Fibroblast of peridontal ligament (primary cell): ENCODE measurements at regions not wholly inside any gene's neighbourhood (a gene's known extent, or its start where the extent isn't known, plus 50 kb on each side); places are given as distances from the start of the nearest gene placed in this dataset.

Experiments
- DNase-seq: peaks from one replicate; pipeline ENCODE4 v3.0.0-alpha.2; 2010; ENCODE audit errors: extremely low read depth

DNA sequence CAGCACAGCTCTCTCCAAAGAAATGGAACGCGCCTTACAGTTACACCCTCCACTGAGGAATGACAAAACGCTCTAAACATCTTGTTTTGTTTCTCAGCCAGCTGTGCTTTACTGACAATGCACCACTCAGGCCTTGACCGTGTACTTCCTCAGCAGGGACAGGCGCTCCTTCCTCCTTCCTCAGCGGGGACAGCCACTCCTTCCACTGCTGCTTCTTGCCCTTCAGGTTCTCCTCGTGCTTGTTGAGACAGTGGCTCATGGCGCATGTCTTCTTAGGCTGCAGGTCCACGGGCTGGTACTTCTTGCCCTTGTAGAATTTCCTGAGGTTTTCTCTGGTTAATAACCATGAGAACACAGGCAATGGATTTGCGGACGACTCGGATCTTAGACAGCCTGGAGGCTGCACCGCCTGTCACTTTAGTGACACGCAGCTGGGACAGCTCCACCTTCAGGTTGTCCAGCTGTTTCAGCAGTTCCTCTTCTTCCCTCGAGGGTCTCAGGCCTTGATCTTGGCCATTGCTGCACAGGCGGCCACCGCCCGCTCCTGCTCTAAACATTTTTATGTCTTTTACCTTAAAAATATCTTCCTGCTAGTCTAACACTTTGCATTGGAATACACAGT is 613.8 kb downstream of the BRD1 start:
- no peak for DNase-seq

DNA sequence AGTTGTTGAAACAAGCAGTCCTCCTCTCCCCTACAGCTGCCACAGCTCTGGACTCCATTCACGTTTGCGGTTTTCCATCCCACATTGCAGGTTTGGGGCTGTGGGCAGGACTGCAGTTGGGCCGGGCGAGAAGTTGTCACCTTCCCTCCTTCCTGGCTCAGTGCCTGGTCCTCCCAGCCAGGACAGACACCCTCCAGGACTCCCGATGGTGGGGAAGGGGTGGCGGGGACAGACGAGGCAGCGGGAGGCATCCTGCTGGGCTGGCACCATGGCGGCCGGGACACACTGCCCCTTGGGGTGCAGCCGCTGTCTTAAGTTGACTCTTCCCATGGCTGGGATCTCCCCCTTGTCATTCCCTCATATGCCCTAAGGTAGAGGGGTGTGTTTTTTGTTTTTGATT is 615.2 kb downstream of the BRD1 start:
- DNase-seq = no peak

DNA sequence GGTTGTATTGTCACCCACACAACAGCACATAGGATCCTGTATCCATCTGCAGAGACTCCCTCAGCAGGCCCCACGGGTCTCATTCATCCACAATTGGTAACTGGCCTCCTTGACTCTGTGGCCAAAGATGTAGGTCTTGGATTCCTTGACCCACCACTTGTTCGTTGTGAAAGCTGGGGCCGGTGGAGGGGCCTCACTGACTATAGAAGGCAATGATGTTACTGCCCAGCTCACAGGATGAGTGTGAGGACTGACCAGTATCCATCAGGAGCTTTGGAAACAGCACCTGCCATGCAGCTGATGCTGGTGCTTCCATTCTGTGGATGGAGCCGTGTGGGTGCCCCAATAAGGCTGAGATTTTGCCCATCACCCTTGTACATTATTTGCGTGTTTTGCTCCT is 615.7 kb downstream of the BRD1 start:
- DNase-seq = no peak

DNA sequence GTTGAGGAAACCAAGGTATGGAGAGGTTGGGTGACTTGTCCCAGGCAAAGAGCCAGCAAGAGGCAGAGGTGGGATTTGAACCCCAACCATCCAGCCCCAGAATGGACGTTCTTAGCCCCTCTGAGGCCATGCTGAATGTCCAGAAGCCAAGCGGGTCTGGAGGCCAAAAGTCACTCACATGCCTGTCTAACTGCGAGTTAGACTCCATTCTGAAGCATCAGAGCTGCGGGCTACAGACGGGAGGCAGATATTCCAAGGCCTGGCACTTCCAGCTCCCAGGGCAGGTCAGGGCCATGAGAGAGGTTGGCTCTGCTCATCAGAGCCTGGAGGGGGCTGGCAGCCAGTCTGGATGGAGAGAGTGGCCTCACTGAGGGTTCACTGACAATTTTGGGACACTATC is 616.5 kb downstream of the BRD1 start:
- DNase-seq = no peak

DNA sequence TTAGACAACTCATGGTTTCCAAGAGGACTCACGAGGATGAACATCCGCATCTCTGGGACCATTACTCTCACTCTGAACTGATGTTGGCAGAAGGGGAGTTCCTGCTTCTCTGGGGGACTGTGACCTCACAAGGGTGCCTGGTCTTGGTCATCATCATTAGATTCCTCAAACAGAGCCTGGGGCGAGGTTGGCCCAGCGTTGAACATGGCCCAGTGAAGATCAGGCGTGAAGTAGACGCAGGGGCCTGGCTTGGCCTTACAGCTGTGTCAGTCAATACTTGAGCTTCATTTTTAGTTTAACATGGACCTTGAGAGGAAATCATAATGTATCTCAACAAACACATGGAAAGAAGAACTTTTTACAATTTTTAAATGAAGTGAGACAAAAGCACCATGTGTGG is 617.1 kb downstream of the BRD1 start:
- no peak for DNase-seq

DNA sequence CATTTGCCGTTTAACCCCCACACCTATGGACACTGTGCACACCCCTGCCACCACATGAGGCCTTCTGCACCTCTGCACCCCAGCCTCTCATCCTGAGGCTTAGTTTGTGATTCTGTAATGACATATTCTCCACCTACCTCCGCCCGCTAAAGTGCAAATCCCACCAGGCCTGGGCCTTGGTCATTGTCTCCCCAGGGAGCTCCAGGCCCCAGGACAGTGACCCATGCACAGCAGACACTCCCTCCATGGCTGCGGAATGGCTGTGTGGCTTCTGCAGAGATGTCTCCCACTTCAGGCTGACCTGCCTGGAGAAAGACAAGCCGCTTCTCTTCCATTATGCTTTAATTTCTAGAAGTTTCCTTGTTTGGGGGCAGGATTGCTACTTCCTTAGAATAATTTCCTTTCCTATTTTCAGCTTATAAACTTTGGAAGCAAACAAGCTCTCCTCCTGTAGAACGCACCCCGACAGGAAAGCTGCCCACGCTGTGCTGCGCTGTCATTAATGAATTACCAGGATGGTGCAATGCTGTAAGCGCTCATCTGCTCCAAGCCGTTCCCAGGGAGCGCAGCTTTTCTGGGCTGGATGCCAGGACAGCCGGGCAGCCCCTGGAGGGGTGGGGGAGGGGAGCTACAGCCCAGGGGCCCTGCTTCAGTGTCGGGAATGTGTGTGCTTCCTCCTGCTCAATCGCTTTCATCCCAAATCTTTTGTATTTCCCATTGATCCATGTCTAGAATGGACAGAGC is 618.0 kb downstream of the BRD1 start:
- DNase-seq = no peak

DNA sequence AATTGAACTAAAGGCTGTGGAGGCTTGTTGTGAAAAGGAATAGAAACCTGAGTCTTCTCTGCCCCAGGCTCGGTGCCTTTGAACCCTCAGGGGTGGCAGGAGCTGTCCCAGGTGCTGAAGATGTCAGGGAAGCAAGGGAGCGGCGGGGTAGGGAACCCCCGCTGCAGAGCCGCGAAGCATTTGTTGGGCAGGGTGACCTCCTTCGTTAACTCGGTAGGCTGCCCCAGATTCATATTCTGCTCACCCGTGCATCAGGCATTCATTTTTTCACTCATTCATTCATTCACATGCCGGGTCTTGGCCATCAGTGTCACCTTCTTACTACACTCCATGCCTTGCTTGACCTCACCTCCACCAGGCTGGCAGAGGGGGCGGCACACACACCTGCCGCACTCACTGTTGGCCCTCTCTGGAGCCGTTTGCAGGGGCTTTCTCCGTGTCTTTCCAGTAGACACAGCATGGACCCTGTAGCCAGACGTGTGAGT is 618.9 kb downstream of the BRD1 start:
- no peak for DNase-seq

DNA sequence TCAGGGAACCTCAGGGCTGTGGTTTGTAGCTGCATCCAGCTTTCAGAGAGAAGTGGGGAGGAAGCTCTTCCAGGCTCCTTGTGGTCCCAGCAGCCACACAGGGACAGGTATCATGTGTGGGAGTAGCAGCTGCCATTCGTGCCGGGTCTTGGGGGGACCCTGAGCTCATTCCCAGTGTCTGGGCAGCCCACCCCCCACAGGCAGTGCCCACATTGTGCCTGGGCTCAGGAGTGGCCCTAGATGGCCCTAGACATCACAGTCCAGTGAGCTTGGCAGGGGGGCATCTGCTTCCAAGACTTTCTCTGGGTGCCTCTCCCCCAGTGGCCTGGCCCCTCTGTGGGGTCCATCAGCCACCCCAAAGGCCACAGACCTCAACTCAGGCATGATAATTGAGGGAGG is 619.7 kb downstream of the BRD1 start:
- DNase-seq = no peak

DNA sequence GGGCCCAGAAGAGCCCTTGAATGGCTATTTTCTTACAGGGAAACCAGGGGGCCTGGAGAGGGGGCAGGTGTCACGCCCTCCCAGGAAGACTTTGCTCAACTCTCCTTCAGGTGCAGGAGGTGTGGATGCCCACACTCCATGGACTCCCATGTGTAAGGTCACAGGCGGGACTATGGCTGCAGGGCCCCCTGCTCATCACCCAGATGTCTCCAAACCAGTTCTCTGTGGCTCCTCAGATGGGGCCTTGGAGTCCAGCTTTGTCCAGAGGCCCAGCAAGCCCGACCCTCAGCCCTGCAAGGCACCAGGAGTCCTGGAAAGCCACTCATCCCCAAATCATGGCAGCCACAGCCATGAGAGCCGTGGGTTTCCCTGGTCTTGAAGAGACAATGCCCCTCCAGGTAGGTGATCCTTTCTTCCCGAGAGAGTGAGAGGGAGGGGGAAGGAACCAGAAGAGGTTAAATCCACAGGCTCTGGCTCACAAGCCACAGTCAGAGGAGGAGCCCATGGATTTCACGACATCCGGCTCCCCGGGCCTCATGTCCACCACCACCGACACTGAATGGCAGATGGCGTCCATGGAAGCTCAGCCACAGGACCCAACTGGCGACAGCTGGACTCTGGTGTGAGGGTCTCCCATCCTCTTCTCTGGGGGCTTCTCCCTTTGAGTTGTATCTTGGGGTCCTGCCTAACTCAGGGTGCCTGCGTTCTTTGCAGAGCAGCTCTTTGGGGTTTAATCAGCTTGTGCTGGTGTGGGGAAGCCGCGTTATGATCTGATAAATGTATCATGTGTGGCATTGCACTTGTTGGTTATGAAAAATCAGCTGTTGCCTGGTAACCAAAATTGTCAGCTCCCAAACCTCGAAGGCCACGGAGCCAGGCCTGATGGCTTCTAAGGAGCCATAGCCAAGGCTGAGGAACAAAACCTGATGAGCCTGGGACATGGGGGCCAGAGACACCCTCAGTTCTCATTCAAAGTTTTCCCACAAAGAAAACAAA is 620.4 kb downstream of the BRD1 start:
- DNase-seq = no peak

DNA sequence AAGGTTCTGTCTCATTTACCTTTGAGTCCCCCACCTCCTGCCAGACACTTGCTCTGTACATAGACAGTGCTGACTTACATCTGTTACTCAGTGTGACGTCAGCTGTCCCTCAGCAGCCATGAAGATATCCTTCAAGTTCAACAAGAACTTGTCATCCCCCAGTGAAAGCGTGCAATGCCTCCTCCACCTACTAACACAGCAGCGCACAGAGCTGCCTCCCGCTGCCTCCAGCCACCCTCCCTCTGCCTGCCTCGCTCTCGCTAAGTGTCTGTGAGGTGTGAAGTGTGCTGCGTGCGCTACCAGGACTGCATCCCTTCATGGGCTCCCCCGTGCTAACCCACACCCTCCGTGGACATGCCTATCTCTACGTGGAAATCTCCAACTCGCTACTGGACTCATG is 621.4 kb downstream of the BRD1 start:
- no peak for DNase-seq

DNA sequence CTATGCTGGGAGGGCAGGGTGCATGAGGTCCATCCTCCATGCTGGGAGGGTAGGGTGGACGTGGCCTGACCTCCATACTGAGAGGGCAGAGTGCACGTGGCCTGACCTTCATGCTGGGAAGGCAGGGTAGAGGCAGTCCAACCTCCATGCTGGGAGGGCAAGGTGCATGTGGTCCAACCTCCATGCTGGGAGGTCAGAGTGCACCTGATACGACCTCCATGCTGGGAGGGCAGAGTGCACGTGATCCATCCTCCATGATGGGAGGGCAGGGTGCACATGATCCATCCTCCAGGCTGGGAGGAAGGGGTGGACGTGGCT is 622.2 kb downstream of the BRD1 start:
- no peak for DNase-seq

DNA sequence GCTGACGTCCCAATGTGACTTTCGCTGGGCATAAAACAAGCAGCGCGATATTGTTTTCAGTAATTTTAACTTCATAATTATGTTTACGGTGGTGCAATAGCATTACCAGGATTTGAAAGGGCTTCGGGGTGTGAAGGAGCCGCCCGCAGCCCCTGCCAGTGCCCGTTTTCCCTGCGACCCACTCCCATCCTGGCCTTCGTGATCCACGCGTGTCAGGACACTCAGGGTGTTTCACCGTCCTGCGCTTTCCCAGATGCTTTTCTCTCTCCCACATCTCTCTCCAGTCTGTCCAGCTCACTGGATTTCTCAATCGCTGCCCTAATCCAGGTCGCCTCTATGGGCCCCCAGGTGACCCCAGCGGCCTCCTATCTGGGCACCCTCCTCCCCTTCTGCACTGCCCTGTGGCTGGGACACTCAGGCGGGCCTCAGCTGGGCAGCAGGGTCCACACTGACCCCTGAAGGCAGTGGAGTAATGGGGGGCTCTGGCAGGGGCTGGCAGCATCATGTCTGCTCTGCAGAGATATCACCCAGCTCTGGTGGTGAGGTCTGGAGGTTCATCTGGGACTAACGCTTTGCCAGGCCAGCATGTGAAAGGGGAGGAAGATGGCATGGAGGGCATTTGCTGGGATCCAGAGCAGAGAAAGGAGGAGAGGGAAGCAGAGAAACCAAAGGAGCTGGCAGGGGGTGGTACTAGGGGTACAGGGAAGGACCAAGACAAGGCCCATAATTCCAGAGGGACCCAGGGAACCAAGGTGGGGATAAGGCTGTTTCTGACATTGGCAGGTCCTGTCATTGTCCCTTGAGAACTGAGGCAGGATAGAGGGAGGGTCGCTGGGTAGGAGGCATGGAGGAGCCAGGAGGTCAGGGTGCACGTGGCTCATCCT is 622.8 kb downstream of the BRD1 start:
- DNase-seq = no peak

DNA sequence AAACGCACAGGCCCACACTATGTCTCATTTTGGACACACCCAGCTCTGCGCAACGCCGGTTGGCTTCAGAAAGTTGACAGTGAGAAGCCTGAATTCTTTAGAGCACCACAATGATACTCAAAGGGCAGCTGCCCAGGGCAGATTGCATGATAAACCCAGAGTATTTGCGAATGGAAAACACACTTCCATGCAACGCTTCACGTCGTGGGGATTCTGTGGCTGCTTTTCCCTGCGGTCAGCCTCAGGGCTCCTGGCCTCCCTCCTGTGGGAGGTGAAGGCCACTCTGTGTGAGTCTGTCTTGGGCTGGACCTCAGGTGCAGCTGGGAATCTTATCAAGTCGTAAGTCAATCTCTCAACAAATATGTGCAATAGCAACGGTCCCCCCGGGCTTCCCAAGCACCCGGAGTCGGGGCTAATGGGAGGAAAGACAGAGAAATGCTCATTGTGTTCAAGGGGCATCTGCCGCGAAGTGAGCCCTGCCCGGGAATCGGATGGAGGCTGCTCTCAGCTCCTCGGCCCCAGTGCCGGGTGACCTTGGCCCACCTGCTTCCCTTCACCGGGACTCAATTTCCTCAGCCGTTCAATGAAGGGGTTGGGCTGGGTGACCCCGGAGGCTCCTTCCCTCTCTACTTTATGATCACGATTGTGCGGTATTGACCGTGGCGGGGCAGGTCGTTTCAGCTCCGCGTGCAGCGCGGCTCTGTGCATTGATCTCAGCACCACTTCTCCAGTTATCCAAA is 623.6 kb downstream of the BRD1 start:
- DNase-seq = no peak

DNA sequence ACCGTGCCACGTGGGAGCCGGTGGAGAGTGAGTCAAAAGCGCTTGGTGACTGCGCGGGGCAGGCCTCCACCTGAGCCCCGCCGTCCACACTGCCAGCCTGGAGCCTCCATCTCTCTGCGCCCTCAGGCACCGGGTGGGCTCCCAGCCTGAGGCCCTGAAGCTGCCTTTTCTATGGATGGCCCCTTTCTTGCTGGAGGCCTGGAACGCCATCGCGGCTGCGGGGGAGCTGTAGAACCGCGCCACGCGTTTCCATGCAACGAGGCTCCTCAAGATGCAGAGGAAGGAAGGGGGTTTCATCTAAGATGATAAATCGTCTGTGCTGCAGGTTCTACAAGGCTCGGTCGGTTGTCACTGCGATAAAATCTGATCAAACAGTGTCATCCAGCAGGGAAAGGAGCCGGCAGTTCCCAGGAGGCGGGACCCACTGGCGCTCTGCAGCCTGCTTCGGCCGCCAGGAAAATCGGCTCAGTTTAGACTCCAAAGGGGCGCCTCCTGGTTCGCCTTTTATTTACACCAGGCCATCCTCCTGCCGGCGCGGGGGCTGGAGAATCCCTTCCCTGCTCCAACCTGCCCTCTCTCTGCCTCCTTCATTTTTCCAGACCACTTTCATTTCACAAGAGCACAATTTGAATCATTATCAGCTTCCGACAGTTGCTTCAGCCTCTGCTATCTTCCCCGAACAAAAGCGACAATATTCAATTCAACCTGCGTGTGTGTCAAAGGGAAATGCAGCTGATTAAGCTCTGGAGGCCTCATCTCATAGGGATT is 624.4 kb downstream of the BRD1 start:
- no peak for DNase-seq

DNA sequence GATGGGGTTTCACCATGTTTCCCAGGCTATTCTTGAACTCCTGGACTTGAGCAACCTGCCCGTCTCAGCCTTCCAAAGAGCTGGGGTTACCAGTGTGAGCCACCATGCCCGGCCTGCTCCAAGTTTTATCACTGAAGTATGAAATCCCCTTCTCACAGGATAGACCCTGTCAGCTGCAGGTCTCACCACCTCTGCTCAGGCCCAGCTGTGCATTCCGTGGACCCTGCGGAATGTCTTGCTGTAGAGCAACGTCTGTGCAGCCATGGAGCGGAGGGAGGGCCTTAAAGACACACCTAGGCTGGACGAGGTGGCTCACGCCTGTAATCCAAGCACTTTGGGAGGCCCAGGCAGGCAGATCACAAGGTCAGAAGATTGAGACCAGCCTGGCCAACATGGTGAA is 625.4 kb downstream of the BRD1 start:
- no peak for DNase-seq

DNA sequence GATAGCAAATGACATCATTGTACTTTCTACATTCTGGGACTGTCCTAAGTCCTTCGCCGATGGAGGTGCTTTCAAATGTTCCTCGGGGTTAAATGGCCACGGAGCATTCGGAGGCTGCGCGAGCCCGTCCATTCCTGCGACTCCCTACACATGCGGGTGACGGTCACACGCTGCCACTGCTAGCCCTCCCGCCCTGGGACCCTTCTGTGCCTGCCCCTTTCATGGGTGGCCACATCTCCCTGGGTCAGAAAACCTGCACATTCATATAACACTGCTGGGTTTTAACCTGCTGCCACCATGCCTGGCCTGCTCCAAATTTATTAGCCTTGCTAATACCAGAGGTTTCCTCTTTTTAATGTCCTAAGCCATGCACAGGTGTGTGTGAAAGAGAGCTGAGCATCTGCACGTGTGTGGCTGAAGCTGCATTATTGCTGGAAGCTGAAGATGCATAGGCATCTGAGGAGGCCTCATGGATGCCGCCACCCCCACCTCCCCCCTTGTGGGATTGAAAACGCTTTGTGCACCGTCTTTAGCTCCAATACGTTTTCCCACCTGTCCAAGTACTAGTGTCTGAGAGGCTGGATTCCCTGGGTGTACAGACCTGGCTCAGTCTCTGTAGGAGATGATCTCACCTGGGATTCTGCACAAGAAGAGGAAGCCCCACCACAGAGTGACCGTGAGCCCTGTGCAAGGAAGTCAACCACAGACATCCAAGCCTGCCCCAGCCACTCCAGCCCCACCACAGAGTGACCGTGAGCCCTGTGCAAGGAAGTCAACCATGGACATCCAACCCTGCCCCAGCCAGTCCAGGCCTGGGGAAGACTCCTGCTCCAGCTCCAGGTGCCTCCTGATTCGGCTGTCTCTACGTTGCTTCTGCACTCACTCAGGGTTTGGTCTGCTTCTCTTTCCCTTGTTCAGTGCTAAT is 626.4 kb downstream of the BRD1 start:
- DNase-seq = no peak

DNA sequence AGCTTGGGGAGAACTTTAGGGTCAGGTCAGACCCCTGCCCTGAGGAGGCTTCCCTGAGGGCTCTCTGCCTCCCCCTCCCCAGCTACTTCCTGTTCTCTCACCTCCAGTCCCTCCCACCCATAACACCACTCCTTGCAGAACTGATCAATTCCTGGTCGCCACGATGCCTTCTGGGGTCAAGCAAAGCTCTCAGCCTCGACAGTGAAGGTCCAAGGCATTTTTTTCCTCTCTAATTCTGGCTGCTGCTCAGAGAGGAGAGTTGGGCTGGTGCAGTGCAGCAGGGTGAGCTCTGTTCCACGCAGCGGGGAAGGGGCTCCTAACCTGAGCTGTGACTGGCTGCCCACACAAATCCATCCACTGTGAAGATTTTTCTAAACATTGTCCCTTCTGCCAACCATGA is 628.4 kb downstream of the BRD1 start:
- DNase-seq = no peak

DNA sequence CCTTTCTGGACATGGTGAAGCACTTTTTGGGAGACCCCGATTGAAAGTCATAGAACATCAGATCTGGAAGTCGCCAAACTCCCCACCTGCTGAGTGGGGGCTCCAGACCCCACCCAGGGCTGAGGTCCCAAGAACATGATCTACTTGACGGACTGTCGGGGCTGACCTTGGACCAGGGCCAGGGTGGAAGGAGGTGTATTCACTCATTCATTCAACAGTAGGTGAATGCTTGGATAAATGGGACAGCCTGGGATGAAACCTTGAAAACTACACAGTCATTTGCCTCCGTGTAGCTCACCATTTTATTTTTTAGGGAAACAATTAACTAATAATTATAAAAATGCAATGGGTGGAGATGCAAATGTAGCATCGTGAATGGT is 629.0 kb downstream of the BRD1 start:
- no peak for DNase-seq
